ENCODE measurements at regions not wholly inside any gene's neighbourhood (a gene's known extent, or its start where the extent isn't known, plus 50 kb on each side); places are given as distances from the start of the nearest gene placed in this dataset.

GRCh38 chr4:12165616-12166015 lies 736.9 kb upstream of the HS3ST1 start:
- ATAC-seq (no peak), DNase-seq (ENCODE audit: low spot score) (no peak)
- H4K20me1 ChIP-seq (replicated peaks; ENCODE audit: insufficient read depth): no peaks in the 10 kb centered on the region
- H3K4me3 Mint-ChIP-seq: no peak overlapping the region
- H3K36me3 ChIP-seq (ENCODE audit: insufficient read depth): no peaks in the 10 kb centered on the region
- no peaks in the 10 kb centered on the region for H3K9me3 Mint-ChIP-seq
- TF ChIP-seq EZH2 (IDR thresholded peaks at IDR 0.05; ENCODE audit: low read depth, unreplicated experiment): no peak
- no peak for TF ChIP-seq NANOG (IDR thresholded peaks at IDR 0.05; ENCODE audit: borderline replicate concordance)
- TF ChIP-seq ZNF331 (CRISPR knock-in tag; IDR thresholded peaks at IDR 0.05; ENCODE audit: low read depth): no peak
- TF ChIP-seq POLR2AphosphoS5 (IDR thresholded peaks at IDR 0.05; ENCODE audit: low read depth): no peak
- TF ChIP-seq EZH2phosphoT487 (IDR thresholded peaks at IDR 0.05; ENCODE audit: unreplicated experiment): no peak
- no peak for TF ChIP-seq CREB1 (CRISPR knock-in tag; IDR thresholded peaks at IDR 0.05; ENCODE audit: low read depth)
- no peak for TF ChIP-seq ZNF114 (CRISPR knock-in tag; IDR thresholded peaks at IDR 0.05)
- H3K36me3 Mint-ChIP-seq (ENCODE audit: low read depth): no peaks in the 10 kb centered on the region
- no peaks in the 10 kb centered on the region for H3K4me1 ChIP-seq (ENCODE audit: insufficient read depth)
- H3K27ac Mint-ChIP-seq: no peak overlapping the region
- H3K4me2 ChIP-seq: no peak overlapping the region
- H2AFZ ChIP-seq: no peak overlapping the region
- no peaks in the 10 kb centered on the region for H3K79me2 ChIP-seq (replicated peaks; ENCODE audit: insufficient read depth)
- H3K4me1 Mint-ChIP-seq: peaks cover 2% of the 10 kb centered on the region; the same call in 2 of the 3 replicates
- no peaks in the 10 kb centered on the region for H3F3A ChIP-seq (replicated peaks; ENCODE audit: low read depth)
- peaks cover 26% of the 10 kb centered on the region for H3K9me2 ChIP-seq (ENCODE audit: insufficient read depth)
- no peak overlapping the region for H3K4me3 ChIP-seq
- no peak overlapping the region for H3K27ac ChIP-seq (ENCODE audit: low read depth)
- H3K27me3 ChIP-seq (ENCODE audit: insufficient read depth): no peaks in the 10 kb centered on the region
- peaks cover 2% of the 10 kb centered on the region for H3K27me3 Mint-ChIP-seq (ENCODE audit: insufficient read depth, low read depth, poor library complexity)

GRCh38 chr4:12146339-12146738 lies 717.6 kb upstream of the HS3ST1 start:
- H3K4me2 ChIP-seq: no peak overlapping the region
- ATAC-seq (no peak; the same call in 2 of the 3 replicates), DNase-seq (ENCODE audit: low spot score) (peak; percentile 8)
- H3K4me1 Mint-ChIP-seq: peaks cover 5% of the 10 kb centered on the region; the same call in 2 of the 3 replicates
- no peak overlapping the region for H3K4me3 Mint-ChIP-seq
- no peaks in the 10 kb centered on the region for H4K20me1 ChIP-seq (replicated peaks; ENCODE audit: insufficient read depth)
- no peaks in the 10 kb centered on the region for H3K4me1 ChIP-seq (ENCODE audit: insufficient read depth)
- no peaks in the 10 kb centered on the region for H3F3A ChIP-seq (replicated peaks; ENCODE audit: low read depth)
- no peaks in the 10 kb centered on the region for H3K36me3 ChIP-seq (ENCODE audit: insufficient read depth)
- H3K36me3 Mint-ChIP-seq (ENCODE audit: low read depth): no peaks in the 10 kb centered on the region
- H3K27ac ChIP-seq (ENCODE audit: low read depth): no peak overlapping the region
- H3K79me2 ChIP-seq (replicated peaks; ENCODE audit: insufficient read depth): no peaks in the 10 kb centered on the region
- H3K27me3 ChIP-seq (ENCODE audit: insufficient read depth): no peaks in the 10 kb centered on the region
- peaks cover 7% of the 10 kb centered on the region; the same call in 1 of the 3 replicates for H3K9me3 Mint-ChIP-seq
- TF ChIP-seq POLR2AphosphoS5 (IDR thresholded peaks at IDR 0.05; ENCODE audit: low read depth) (no peak), ZNF331 (CRISPR knock-in tag; IDR thresholded peaks at IDR 0.05; ENCODE audit: low read depth) (peak; percentile 64)
- H3K27ac Mint-ChIP-seq: no peak overlapping the region
- no peak overlapping the region for H3K4me3 ChIP-seq
- no peaks in the 10 kb centered on the region for H3K27me3 Mint-ChIP-seq (ENCODE audit: insufficient read depth, low read depth, poor library complexity)
- no peaks in the 10 kb centered on the region for H3K9me2 ChIP-seq (ENCODE audit: insufficient read depth)
- H2AFZ ChIP-seq: no peak overlapping the region

GRCh38 chr4:12145768-12146167 lies 717.1 kb upstream of the HS3ST1 start:
- Mint-ChIP-seq H3K4me1 (peaks cover 5% of the 10 kb centered on the region; the same call in 2 of the 3 replicates), H3K27ac (no peak overlapping the region), H3K4me3 (no peak overlapping the region), H3K36me3 (ENCODE audit: low read depth) (no peaks in the 10 kb centered on the region), H3K27me3 (ENCODE audit: insufficient read depth, low read depth, poor library complexity) (no peaks in the 10 kb centered on the region), H3K9me3 (peaks cover 3% of the 10 kb centered on the region; the same call in 1 of the 3 replicates)
- Histone ChIP-seq H3K79me2 (replicated peaks; ENCODE audit: insufficient read depth) (no peaks in the 10 kb centered on the region), H3K4me2 (no peak overlapping the region), H4K20me1 (replicated peaks; ENCODE audit: insufficient read depth) (no peaks in the 10 kb centered on the region), H3F3A (replicated peaks; ENCODE audit: low read depth) (no peaks in the 10 kb centered on the region), H3K36me3 (ENCODE audit: insufficient read depth) (no peaks in the 10 kb centered on the region), H3K27me3 (ENCODE audit: insufficient read depth) (no peaks in the 10 kb centered on the region), H3K9me2 (ENCODE audit: insufficient read depth) (no peaks in the 10 kb centered on the region), H3K4me3 (no peak overlapping the region), H3K4me1 (ENCODE audit: insufficient read depth) (no peaks in the 10 kb centered on the region), H2AFZ (no peak overlapping the region), H3K27ac (ENCODE audit: low read depth) (no peak overlapping the region)
- ATAC-seq: no peak
- DNase-seq (ENCODE audit: low spot score): no peak
- TF ChIP-seq CTCF (conservative IDR thresholded peaks at IDR 0.05; ENCODE audit: low read depth in 2 of 2) (no peak), REST (IDR thresholded peaks at IDR 0.05; ENCODE audit: unreplicated experiment) (no peak), EZH2phosphoT487 (IDR thresholded peaks at IDR 0.05; ENCODE audit: unreplicated experiment) (no peak)
